Panc1 (cell line): ENCODE measurements at regions not wholly inside any gene's neighbourhood (a gene's known extent, or its start where the extent isn't known, plus 50 kb on each side); places are given as distances from the start of the nearest gene placed in this dataset.

Experiments used
- CTCF ChIP-seq: fragments of 450-650 bp; IDR thresholded peaks from 2 replicates; pipeline ENCODE4 v1.5.1; 2017; ENCODE audit warnings: mild to moderate bottlenecking
- POLR2AphosphoS5 ChIP-seq: IDR thresholded peaks from 2 replicates; pipeline ENCODE4 v1.6.1; 2012; ENCODE audit warnings: mild to moderate bottlenecking, low read depth, low read length, moderate library complexity
- REST ChIP-seq, 2 experiments: IDR thresholded peaks; 2 replicates each; pipeline ENCODE4 v1.6.1; 2011 to 2012; ENCODE audit warnings: low read depth in 2 of 2, control low read depth in 1 of 2, low read length in 1 of 2, mild to moderate bottlenecking in 1 of 2, moderate library complexity in 1 of 2; ENCODE audit not compliant: insufficient read depth in 1 of 2
- SIN3A ChIP-seq: IDR thresholded peaks from 2 replicates; pipeline ENCODE4 v1.6.1; 2012; ENCODE audit warnings: low read depth, mild to moderate bottlenecking, low read length, moderate library complexity, borderline replicate concordance; ENCODE audit not compliant: insufficient read depth

DNA sequence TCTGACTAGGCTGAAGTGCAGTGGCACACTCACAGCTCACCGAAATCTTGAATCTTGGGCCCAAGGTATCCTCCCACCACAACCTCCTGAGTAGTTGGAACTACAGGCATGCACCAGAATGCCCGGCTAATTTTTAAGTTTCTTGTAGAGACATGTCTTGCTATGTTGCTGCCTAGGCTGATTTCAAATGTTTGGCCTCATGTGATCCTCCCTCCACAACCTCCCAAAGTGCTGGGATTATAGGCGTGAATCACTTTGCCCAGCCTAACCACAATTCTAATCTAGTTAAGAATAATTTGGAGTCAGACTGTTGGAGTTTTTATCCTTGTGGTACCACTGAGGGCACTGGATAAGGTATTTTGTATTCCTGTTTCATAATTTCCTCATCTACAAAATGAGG is 317.5 kb upstream of the AGA start:
- TF ChIP-seq CTCF: no peak
- TF ChIP-seq POLR2AphosphoS5: no peak
- no peak for TF ChIP-seq REST (IDR thresholded peaks at IDR 0.05; ENCODE audit: insufficient read depth in 1 of 2, low read depth in 2 of 2, low read length in 1 of 2)
- TF ChIP-seq SIN3A: no peak
